ENCODE measurements at regions not wholly inside any gene's neighbourhood (a gene's known extent, or its start where the extent isn't known, plus 50 kb on each side); places are given as distances from the start of the nearest gene placed in this dataset.
A peak's percentile ranks its signal among the peaks of the same experiment; 100 is the strongest.

DNA sequence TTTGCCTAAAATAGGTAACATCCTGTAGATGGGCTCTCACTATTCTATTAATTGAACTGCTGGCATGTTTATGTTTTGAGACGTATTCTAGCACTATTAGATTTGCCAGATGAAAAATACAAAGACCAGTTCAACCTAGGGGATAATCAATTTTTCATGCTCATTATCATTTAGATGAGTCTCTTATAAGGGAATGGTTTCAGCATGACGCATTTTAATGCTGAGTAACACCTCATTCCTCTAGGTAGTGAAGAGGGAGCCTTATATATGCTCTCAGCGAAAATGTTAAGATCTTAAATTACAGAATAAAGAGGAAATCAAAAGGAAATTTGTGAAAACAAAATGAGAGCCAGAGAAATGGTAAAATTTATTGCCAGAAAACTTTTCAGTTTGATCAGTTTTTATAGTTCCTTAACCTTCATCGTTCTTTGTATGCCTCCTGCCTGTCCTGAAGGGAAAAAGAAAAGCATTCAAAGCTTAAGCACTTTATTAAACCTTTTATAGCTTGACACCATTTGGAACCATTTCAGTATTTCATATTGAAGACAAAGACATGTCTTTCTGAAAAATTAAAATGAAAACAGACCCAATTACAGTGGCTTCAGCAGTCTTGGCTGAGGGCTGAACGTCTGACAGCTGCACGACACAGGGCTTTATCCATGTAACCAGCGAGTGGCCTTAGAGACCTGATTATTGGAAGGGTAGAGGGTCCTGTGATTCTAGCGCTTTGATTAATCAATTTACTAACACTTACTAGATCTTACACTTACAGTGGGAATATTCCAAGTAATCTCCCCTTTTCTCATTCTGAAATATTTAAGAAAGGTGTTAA lies 112.8 kb downstream of the ADCYAP1 start:
- TF ChIP-seq, protein P1, sequence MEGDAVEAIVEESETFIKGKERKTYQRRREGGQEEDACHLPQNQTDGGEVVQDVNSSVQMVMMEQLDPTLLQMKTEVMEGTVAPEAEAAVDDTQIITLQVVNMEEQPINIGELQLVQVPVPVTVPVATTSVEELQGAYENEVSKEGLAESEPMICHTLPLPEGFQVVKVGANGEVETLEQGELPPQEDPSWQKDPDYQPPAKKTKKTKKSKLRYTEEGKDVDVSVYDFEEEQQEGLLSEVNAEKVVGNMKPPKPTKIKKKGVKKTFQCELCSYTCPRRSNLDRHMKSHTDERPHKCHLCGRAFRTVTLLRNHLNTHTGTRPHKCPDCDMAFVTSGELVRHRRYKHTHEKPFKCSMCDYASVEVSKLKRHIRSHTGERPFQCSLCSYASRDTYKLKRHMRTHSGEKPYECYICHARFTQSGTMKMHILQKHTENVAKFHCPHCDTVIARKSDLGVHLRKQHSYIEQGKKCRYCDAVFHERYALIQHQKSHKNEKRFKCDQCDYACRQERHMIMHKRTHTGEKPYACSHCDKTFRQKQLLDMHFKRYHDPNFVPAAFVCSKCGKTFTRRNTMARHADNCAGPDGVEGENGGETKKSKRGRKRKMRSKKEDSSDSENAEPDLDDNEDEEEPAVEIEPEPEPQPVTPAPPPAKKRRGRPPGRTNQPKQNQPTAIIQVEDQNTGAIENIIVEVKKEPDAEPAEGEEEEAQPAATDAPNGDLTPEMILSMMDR (IDR thresholded peaks at IDR 0.05; ENCODE audit: poor library complexity, severe bottlenecking) = no peak
- H3K27me3 ChIP-seq (ENCODE audit: insufficient read depth, poor library complexity, severe bottlenecking) = no peaks in the 10 kb centered on the region
- no peak overlapping the region for H3K27ac ChIP-seq (ENCODE audit: poor library complexity, severe bottlenecking)
- ATAC-seq (ENCODE audit: low read depth) = peak; percentile 62; the same call in 1 of the 3 replicates
- no peak overlapping the region for H3K4me3 ChIP-seq (ENCODE audit: severe bottlenecking)
- no peak for DNase-seq (ENCODE audit: low spot score)
- H3K4me1 ChIP-seq (ENCODE audit: insufficient read depth, poor library complexity, severe bottlenecking) = peaks cover 5% of the 10 kb centered on the region
- H3K36me3 ChIP-seq (ENCODE audit: low read depth) = no peaks in the 10 kb centered on the region
- no peaks in the 10 kb centered on the region for H3K9me3 ChIP-seq (ENCODE audit: severe bottlenecking)

DNA sequence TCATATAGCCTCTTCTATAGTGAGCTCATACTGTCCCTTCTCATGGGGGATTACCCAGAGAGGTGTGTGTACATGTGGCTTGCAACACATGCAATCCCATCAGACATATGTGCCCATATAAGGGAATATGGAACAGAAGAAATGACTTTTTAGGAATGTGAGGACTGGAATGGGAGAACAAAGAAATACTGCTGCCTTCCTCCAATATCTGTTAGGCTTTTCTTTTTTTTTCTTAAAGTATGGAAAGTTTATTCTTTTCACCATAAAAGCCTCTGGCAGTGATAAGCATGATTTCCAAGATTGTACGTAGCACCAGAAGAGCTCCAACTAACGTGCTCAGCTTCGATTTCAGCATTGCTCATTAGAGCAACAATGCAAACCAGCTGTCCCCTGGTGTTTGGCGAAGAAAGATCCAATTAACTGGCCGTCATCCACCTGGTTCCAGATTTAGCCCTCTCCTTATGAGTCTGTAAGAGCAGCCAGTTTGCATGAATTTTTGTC lies 113.6 kb downstream of the ADCYAP1 start:
- Histone ChIP-seq H3K9me3 (ENCODE audit: severe bottlenecking) (no peaks in the 10 kb centered on the region), H3K4me1 (ENCODE audit: insufficient read depth, poor library complexity, severe bottlenecking) (peaks cover 5% of the 10 kb centered on the region)
- DNase-seq (ENCODE audit: low spot score) = no peak

DNA sequence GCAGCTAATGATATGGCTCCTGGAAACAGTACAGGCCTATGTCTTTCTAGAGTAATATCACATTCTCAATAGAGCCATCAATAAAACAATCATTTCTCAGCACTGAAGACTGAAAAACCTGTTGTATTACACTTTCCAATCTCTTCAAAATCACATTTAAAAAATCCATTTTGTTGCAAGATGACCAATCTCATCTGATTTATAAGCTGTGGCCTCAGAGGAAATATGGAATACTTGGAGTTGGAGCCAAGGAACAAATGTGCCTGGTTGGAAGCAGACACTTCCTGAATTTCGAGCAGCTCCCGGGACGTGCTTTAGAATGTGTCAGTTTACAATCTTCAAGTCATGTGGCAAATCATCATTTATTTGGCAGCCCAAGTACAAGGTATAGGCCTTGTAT lies 114.5 kb downstream of the ADCYAP1 start:
- Histone ChIP-seq H3K27ac (ENCODE audit: poor library complexity, severe bottlenecking) (no peak overlapping the region), H3K36me3 (ENCODE audit: low read depth) (no peaks in the 10 kb centered on the region), H3K4me3 (ENCODE audit: severe bottlenecking) (no peak overlapping the region), H3K27me3 (ENCODE audit: insufficient read depth, poor library complexity, severe bottlenecking) (no peaks in the 10 kb centered on the region), H3K9me3 (ENCODE audit: severe bottlenecking) (no peaks in the 10 kb centered on the region), H3K4me1 (ENCODE audit: insufficient read depth, poor library complexity, severe bottlenecking) (peaks cover 5% of the 10 kb centered on the region)
- ATAC-seq (ENCODE audit: low read depth) (no peak), DNase-seq (ENCODE audit: low spot score) (no peak)
- TF ChIP-seq, protein P1 (IDR thresholded peaks at IDR 0.05; ENCODE audit: poor library complexity, severe bottlenecking) = no peak

More for the DNA sequence above, 113.6 kb downstream of the ADCYAP1 start:
- 0 out of 3 replicates have a peak, but pooled peaks have one; percentile 23 for ATAC-seq (ENCODE audit: low read depth)
- H3K27ac ChIP-seq (ENCODE audit: poor library complexity, severe bottlenecking) = no peak overlapping the region
- no peaks in the 10 kb centered on the region for H3K36me3 ChIP-seq (ENCODE audit: low read depth)
- H3K4me3 ChIP-seq (ENCODE audit: severe bottlenecking) = no peak overlapping the region
- TF ChIP-seq, protein P1 (IDR thresholded peaks at IDR 0.05; ENCODE audit: poor library complexity, severe bottlenecking) = no peak
- H3K27me3 ChIP-seq (ENCODE audit: insufficient read depth, poor library complexity, severe bottlenecking) = no peaks in the 10 kb centered on the region

DNA sequence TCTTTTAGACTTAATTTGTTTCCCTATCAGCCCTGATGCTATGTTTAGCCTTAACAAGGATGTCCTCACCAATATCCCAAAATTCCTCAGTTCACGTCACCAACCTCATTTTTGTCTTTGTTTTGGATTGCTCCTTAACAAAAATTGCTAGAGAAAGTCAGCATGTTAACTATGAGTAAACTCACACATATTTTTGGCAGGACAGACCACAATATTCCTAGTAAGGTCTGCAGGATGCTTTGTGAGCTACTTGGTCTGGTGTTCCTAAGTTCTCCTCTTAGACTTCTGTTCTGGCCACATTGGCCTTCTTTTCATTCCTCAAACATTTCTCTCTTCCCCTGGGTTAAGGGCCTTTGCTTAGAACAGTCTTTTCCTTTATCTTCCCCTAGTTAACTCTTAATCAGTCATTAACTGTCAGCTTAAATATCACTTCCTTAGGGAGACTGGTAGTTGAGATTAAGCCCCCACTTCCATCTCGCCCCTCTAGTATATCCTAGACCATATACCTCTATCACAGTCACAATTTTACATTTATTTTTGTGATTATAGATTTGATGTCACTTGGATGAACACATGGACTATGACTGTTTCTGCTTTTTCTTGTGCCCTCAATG lies 116.2 kb downstream of the ADCYAP1 start:
- H3K27me3 ChIP-seq (ENCODE audit: insufficient read depth, poor library complexity, severe bottlenecking) = no peaks in the 10 kb centered on the region
- TF ChIP-seq, protein P1 (IDR thresholded peaks at IDR 0.05; ENCODE audit: poor library complexity, severe bottlenecking) = no peak
- no peaks in the 10 kb centered on the region for H3K4me1 ChIP-seq (ENCODE audit: insufficient read depth, poor library complexity, severe bottlenecking)
- no peak overlapping the region for H3K27ac ChIP-seq (ENCODE audit: poor library complexity, severe bottlenecking)
- DNase-seq (ENCODE audit: low spot score) (no peak), ATAC-seq (ENCODE audit: low read depth) (no peak)
- no peaks in the 10 kb centered on the region for H3K9me3 ChIP-seq (ENCODE audit: severe bottlenecking)
- no peaks in the 10 kb centered on the region for H3K36me3 ChIP-seq (ENCODE audit: low read depth)
- no peak overlapping the region for H3K4me3 ChIP-seq (ENCODE audit: severe bottlenecking)
